HepG2 (cell line): ENCODE measurements at regions not wholly inside any gene's neighbourhood (a gene's known extent, or its start where the extent isn't known, plus 50 kb on each side); places are given as distances from the start of the nearest gene placed in this dataset.

ENCODE experiments used
- ATAC-seq: fragments of 200-7000 bp; cut with Tn5 transposase; 3 replicates; pipeline ENCODE4 v1.9.1; 2020; ENCODE audit warnings: mild to moderate bottlenecking, moderate library complexity
- BruUV-seq: library from RNA; stranded (reverse); fragments of 400-500 nt; replicated peaks from 2 replicates; lab custom pipeline; 2021; lab: Mats Ljungman, UMichigan
- CTCF ChIA-PET: fragments of 300-600 bp; formaldehyde crosslinking; extraction: SDS; loops from one replicate; lab custom pipeline; 2021; ENCODE audit warnings: low total read pairs, inconsistent platforms, low intra/inter-chr PET ratio; lab: Yijun Ruan, JAX
- POLR2A ChIA-PET: fragments of 350-600 bp; sonication (Branson Sonifier 250); formaldehyde crosslinking; loops from one replicate; lab custom pipeline; 2020; ENCODE audit warnings: antibody characterized with exemption, inconsistent platforms; lab: Yijun Ruan, JAX
- DNase-seq: peaks from one replicate; pipeline ENCODE4 v3.0.0-alpha.2; 2015; ENCODE audit warnings: low spot score
- FAIRE-seq: peaks from 3 replicates; lab custom pipeline; 2011; peaks lifted over from hg19 to GRCh38; lab: Jason Lieb, UNC
- H2AFZ ChIP-seq: one replicate; pipeline ENCODE4 v1.6.1; 2011; ENCODE audit warnings: low read length, inconsistent platforms
- H3K27ac ChIP-seq: fragments of 300-600 bp; 3 replicates; pipeline ENCODE4 v1.8.0; 2011; ENCODE audit warnings: mixed run types, mild to moderate bottlenecking, mixed read lengths, low read length, inconsistent platforms; ENCODE audit not compliant: insufficient read depth; ENCODE audit errors: extremely low read length
- H3K27me3 ChIP-seq, 2 experiments: fragments of 200-600 bp in 1 of 2; 2 replicates in 1 of 2; 3 replicates in 1 of 2; pipeline versions ENCODE4 v1.6.0 to v1.8.0; 2011; ENCODE audit warnings: low read length in 2 of 2, mild to moderate bottlenecking in 2 of 2, moderate library complexity in 2 of 2, inconsistent platforms in 1 of 2; ENCODE audit not compliant: insufficient read depth in 2 of 2, control insufficient read depth in 1 of 2
- H3K36me3 ChIP-seq, 2 experiments: fragments of 200-600 bp in 1 of 2; replicated peaks in 1 of 2; 2 replicates in 1 of 2; 3 replicates in 1 of 2; pipeline versions ENCODE4 v1.5.1 to v1.8.0; 2011; ENCODE audit warnings: low read length in 2 of 2, inconsistent platforms in 1 of 2; ENCODE audit not compliant: insufficient read depth in 2 of 2, control insufficient read depth in 1 of 2
- H3K4me1 ChIP-seq: 2 replicates; pipeline ENCODE4 v1.5.1; 2012; ENCODE audit warnings: low read length, inconsistent platforms; ENCODE audit not compliant: insufficient read depth
- H3K4me2 ChIP-seq: 2 replicates; pipeline ENCODE4 v1.6.0; 2011; ENCODE audit warnings: low read depth, low read length, inconsistent platforms
- H3K4me3 ChIP-seq, 3 experiments: fragments of 200-600 bp in 1 of 3; sonication (generic), shearing (Covaris generic) in 1 of 3; replicated peaks in 1 of 3; 2 replicates each; pipeline ENCODE4 v1.5.1; 2011 to 2016; ENCODE audit warnings: low read length in 3 of 3, inconsistent platforms in 2 of 3, low read depth in 2 of 3, mild to moderate bottlenecking in 2 of 3, control low read depth in 1 of 3, mixed read lengths in 1 of 3; ENCODE audit not compliant: insufficient read depth in 1 of 3
- H3K79me2 ChIP-seq: one replicate; pipeline ENCODE4 v1.6.1; 2011; ENCODE audit warnings: low read length, inconsistent platforms; ENCODE audit not compliant: insufficient read depth
- H3K9ac ChIP-seq: 2 replicates; pipeline ENCODE4 v1.6.0; 2011; ENCODE audit warnings: mild to moderate bottlenecking, low read depth, low read length, inconsistent platforms; ENCODE audit not compliant: insufficient read depth
- H3K9me3 ChIP-seq: 2 replicates; pipeline ENCODE4 v1.5.1; 2012; ENCODE audit warnings: mild to moderate bottlenecking, low read length
- H4K20me1 ChIP-seq: 2 replicates; pipeline ENCODE4 v1.6.0; 2011; ENCODE audit warnings: inconsistent platforms, mild to moderate bottlenecking, low read length, moderate library complexity; ENCODE audit not compliant: insufficient read depth
- AGO1 ChIP-seq: fragments of 200-400 bp; formaldehyde crosslinking; IDR thresholded peaks from 2 replicates; pipeline ENCODE4 v1.6.1; 2017; ENCODE audit warnings: mild to moderate bottlenecking, low read depth, low read length, moderate library complexity; ENCODE audit not compliant: poor library complexity, severe bottlenecking
- FOXC1 ChIP-seq: sonication (generic); formaldehyde crosslinking; IDR thresholded peaks from 2 replicates; pipeline ENCODE4 v1.8.0; 2022; ENCODE audit warnings: mild to moderate bottlenecking, missing genetic modification reagents, borderline replicate concordance
- MLX ChIP-seq: IDR thresholded peaks from 2 replicates; pipeline ENCODE4 v1.6.1; 2016
- POLR2G ChIP-seq: fragments of 200-400 bp; formaldehyde crosslinking; IDR thresholded peaks from 2 replicates; pipeline ENCODE4 v1.6.1; 2018; ENCODE audit warnings: mild to moderate bottlenecking, low read depth, low read length, moderate library complexity
- PREB ChIP-seq: sonication (generic); formaldehyde crosslinking; IDR thresholded peaks from 2 replicates; pipeline ENCODE4 v1.4.0; 2020; ENCODE audit warnings: missing genetic modification reagents
- SETDB1 ChIP-seq: sonication (generic); formaldehyde crosslinking; IDR thresholded peaks from 2 replicates; pipeline ENCODE4 v1.5.1; 2020; ENCODE audit warnings: missing genetic modification reagents, mild to moderate bottlenecking, borderline replicate concordance
- TBL1XR1 ChIP-seq: fragments of 150-350 bp; IDR thresholded peaks from 2 replicates; pipeline ENCODE4 v1.6.1; 2014; ENCODE audit warnings: borderline replicate concordance, low read length; ENCODE audit not compliant: partially characterized antibody
- TFAP4 ChIP-seq: sonication (generic); IDR thresholded peaks from 2 replicates; pipeline ENCODE4 v1.6.1; 2016; ENCODE audit warnings: low read depth, borderline replicate concordance
- ZGPAT ChIP-seq: IDR thresholded peaks from 2 replicates; pipeline ENCODE4 v1.6.1; 2016; ENCODE audit warnings: mild to moderate bottlenecking
- ZIK1 ChIP-seq: sonication (generic); formaldehyde crosslinking; IDR thresholded peaks from 2 replicates; pipeline ENCODE4 v1.5.0; 2020; ENCODE audit warnings: mild to moderate bottlenecking, low read depth, missing genetic modification reagents, borderline replicate concordance
- ZNF234 ChIP-seq: sonication (generic); formaldehyde crosslinking; conservative IDR thresholded peaks from 2 replicates; pipeline ENCODE4 v1.5.1; 2020; ENCODE audit warnings: mild to moderate bottlenecking, missing genetic modification reagents
- ZNF562 ChIP-seq: sonication (generic); formaldehyde crosslinking; IDR thresholded peaks from 2 replicates; pipeline ENCODE4 v1.8.0; 2022; ENCODE audit warnings: missing genetic modification reagents, borderline replicate concordance
- WGBS: methylation state at CpG from one replicate; pipeline ENCODE4 v1.1.6; 2017; ENCODE audit warnings: low lambda C conversion rate; 5-methylcytosine and 5-hydroxymethylcytosine counted together
- in situ Hi-C: cut with HindIII; loops from 2 replicates; pipeline ENCODE4 v1.10.0; 2017; ENCODE audit warnings: low pct_unique_long_range_greater_than_20kb; ENCODE audit not compliant: extremely low pct_ligation_motif_present
- intact Hi-C: fragments of 100-400 bp; cut with micrococcal nuclease; formaldehyde crosslinking; loops from one replicate; pipeline ENCODE4 v1.10.0; 2022; ENCODE audit not compliant: unreplicated experiment

- H3K9me3 ChIP-seq: no peaks in the 10 kb centered on the region
- no peak overlapping the region for H3K27ac ChIP-seq
- DNase-seq (no peak), FAIRE-seq (no peak), ATAC-seq (no peak)
- intact Hi-C loops: no loop called here
- POLR2A ChIA-PET: no interaction called here
- TF ChIP-seq MLX (no peak), ZNF562 (CRISPR knock-in tag) (no peak), FOXC1 (CRISPR knock-in tag) (no peak), ZNF234 (CRISPR knock-in tag) (no peak), SETDB1 (no peak), POLR2G (no peak), TBL1XR1 (no peak), PREB (CRISPR knock-in tag) (no peak), TFAP4 (no peak), AGO1 (no peak), ZGPAT (CRISPR knock-in tag) (no peak), ZIK1 (CRISPR knock-in tag) (no peak)
- in situ Hi-C loops: no loop called here
- no peaks in the 10 kb centered on the region for H3K4me1 ChIP-seq
- H3K27me3 ChIP-seq: no peaks in the 10 kb centered on the region; a peak in 1 of 5 replicates
- no peak overlapping the region for H2AFZ ChIP-seq
- no peaks in the 10 kb centered on the region for H4K20me1 ChIP-seq
- H3K4me2 ChIP-seq: no peak overlapping the region
- CTCF ChIA-PET: no interaction called here
- no peak overlapping the region for H3K4me3 ChIP-seq
- no TSS peak for BruUV-seq
- 0% methylated on average over 2 of the region's 2 CpGs for WGBS
- no peaks in the 10 kb centered on the region for H3K36me3 ChIP-seq
- no peaks in the 10 kb centered on the region for H3K79me2 ChIP-seq
- H3K9ac ChIP-seq: no peak overlapping the region
Measured at GRCh38 chr9:90035471-90035870, 430.7 kb downstream of the GADD45G start.
